Skeletal muscle tissue (tissue), 3 donors: ENCODE measurements at regions not wholly inside any gene's neighbourhood (a gene's known extent, or its start where the extent isn't known, plus 50 kb on each side); places are given as distances from the start of the nearest gene placed in this dataset.

Experiments used
- H3K27ac ChIP-seq: one replicate; pipeline ENCODE4 v1.7.0; 2013; ENCODE audit warnings: mild to moderate bottlenecking, low read depth, low read length, inconsistent platforms
- H3K27me3 ChIP-seq, 3 donors: one replicate each; pipeline ENCODE4 v1.7.0; 2013; ENCODE audit warnings: low read length in 3 of 3; ENCODE audit not compliant: control insufficient read depth in 3 of 3, insufficient read depth in 3 of 3
- H3K36me3 ChIP-seq, 3 donors: one replicate each; pipeline ENCODE4 v1.7.0; 2013; ENCODE audit warnings: low read length in 3 of 3; ENCODE audit not compliant: control insufficient read depth in 3 of 3, insufficient read depth in 3 of 3
- H3K4me1 ChIP-seq, 3 donors: one replicate each; pipeline ENCODE4 v1.7.0; 2013; ENCODE audit warnings: low read length in 3 of 3, mild to moderate bottlenecking in 3 of 3; ENCODE audit not compliant: control insufficient read depth in 3 of 3, insufficient read depth in 3 of 3
- H3K4me3 ChIP-seq, 3 donors: one replicate each; pipeline ENCODE4 v1.7.0; 2013; ENCODE audit warnings: low read length in 3 of 3
- H3K9ac ChIP-seq, 3 donors: one replicate each; pipeline ENCODE4 v1.7.0; 2013; ENCODE audit warnings: low read length in 3 of 3, mild to moderate bottlenecking in 3 of 3, moderate library complexity in 2 of 3, low read depth in 1 of 3
- H3K9me3 ChIP-seq, 3 donors: one replicate each; pipeline ENCODE4 v1.7.0; 2013; ENCODE audit warnings: low read length in 3 of 3; ENCODE audit not compliant: control insufficient read depth in 3 of 3
- donor health status: Osteomylitis.

- Histone ChIP-seq H3K4me1 (no peaks in the 10 kb centered on the region), H3K36me3 (no peaks in the 10 kb centered on the region), H3K27ac (no peak overlapping the region), H3K4me3 (no peak overlapping the region), H3K9ac (no peak overlapping the region), H3K9me3 (no peaks in the 10 kb centered on the region), H3K27me3 (no peaks in the 10 kb centered on the region)
Measured at GRCh38 chr13:67632590-67632989, 402.5 kb upstream of the PCDH9 start.

- H3K27ac ChIP-seq, result no peak overlapping the region
- H3K4me1 ChIP-seq, result no peaks in the 10 kb centered on the region
- no peak overlapping the region for H3K9ac ChIP-seq
- H3K9me3 ChIP-seq, result no peaks in the 10 kb centered on the region
- no peak overlapping the region for H3K4me3 ChIP-seq
- H3K36me3 ChIP-seq, result no peaks in the 10 kb centered on the region
- H3K27me3 ChIP-seq, result no peaks in the 10 kb centered on the region
Measured at GRCh38 chr13:67630640-67631039, 400.5 kb upstream of the PCDH9 start.

- H3K27me3 ChIP-seq, result no peaks in the 10 kb centered on the region
Measured at GRCh38 chr13:67623630-67624029, 393.5 kb upstream of the PCDH9 start.

GRCh38 chr13:67620665-67621064 lies 390.5 kb upstream of the PCDH9 start:
- H3K9me3 ChIP-seq, result no peaks in the 10 kb centered on the region
- no peaks in the 10 kb centered on the region for H3K4me1 ChIP-seq
- H3K27ac ChIP-seq, result no peak overlapping the region
- no peak overlapping the region for H3K4me3 ChIP-seq
- no peaks in the 10 kb centered on the region for H3K36me3 ChIP-seq
- no peaks in the 10 kb centered on the region for H3K27me3 ChIP-seq
- H3K9ac ChIP-seq, result no peak overlapping the region

More at GRCh38 chr13:67623630-67624029, 393.5 kb upstream of the PCDH9 start:
- no peaks in the 10 kb centered on the region for H3K36me3 ChIP-seq
- H3K27ac ChIP-seq, result no peak overlapping the region
- H3K9me3 ChIP-seq, result no peaks in the 10 kb centered on the region
- H3K4me3 ChIP-seq, result no peak overlapping the region
- H3K9ac ChIP-seq, result no peak overlapping the region
- no peaks in the 10 kb centered on the region for H3K4me1 ChIP-seq

- Histone ChIP-seq H3K9ac (no peak overlapping the region), H3K27me3 (no peaks in the 10 kb centered on the region), H3K36me3 (no peaks in the 10 kb centered on the region), H3K4me3 (no peak overlapping the region), H3K27ac (no peak overlapping the region), H3K4me1 (no peaks in the 10 kb centered on the region), H3K9me3 (no peaks in the 10 kb centered on the region)
Measured at GRCh38 chr13:67619995-67620380, 389.9 kb upstream of the PCDH9 start.

- Histone ChIP-seq H3K4me1 (no peaks in the 10 kb centered on the region), H3K27me3 (no peaks in the 10 kb centered on the region), H3K9me3 (no peaks in the 10 kb centered on the region), H3K4me3 (no peak overlapping the region), H3K36me3 (no peaks in the 10 kb centered on the region), H3K27ac (no peak overlapping the region), H3K9ac (no peak overlapping the region)
Measured at GRCh38 chr13:67619351-67619994, 389.3 kb upstream of the PCDH9 start.

GRCh38 chr13:67614579-67614978 lies 384.4 kb upstream of the PCDH9 start:
- no peak overlapping the region for H3K9ac ChIP-seq
- H3K27me3 ChIP-seq, result no peaks in the 10 kb centered on the region
- no peaks in the 10 kb centered on the region for H3K9me3 ChIP-seq
- no peak overlapping the region for H3K27ac ChIP-seq
- no peak overlapping the region for H3K4me3 ChIP-seq
- H3K4me1 ChIP-seq, result no peaks in the 10 kb centered on the region
- H3K36me3 ChIP-seq, result no peaks in the 10 kb centered on the region

GRCh38 chr13:67614013-67614412 lies 383.9 kb upstream of the PCDH9 start:
- Histone ChIP-seq H3K27ac (no peak overlapping the region), H3K4me3 (no peak overlapping the region), H3K36me3 (no peaks in the 10 kb centered on the region), H3K27me3 (no peaks in the 10 kb centered on the region), H3K4me1 (no peaks in the 10 kb centered on the region), H3K9ac (no peak overlapping the region), H3K9me3 (no peaks in the 10 kb centered on the region)

GRCh38 chr13:67588607-67589006 lies 358.5 kb upstream of the PCDH9 start:
- Histone ChIP-seq H3K9me3 (no peaks in the 10 kb centered on the region), H3K9ac (no peak overlapping the region), H3K36me3 (no peaks in the 10 kb centered on the region), H3K4me3 (no peak overlapping the region), H3K27ac (no peak overlapping the region), H3K27me3 (no peaks in the 10 kb centered on the region), H3K4me1 (no peaks in the 10 kb centered on the region)

GRCh38 chr13:67577361-67577760 lies 347.2 kb upstream of the PCDH9 start:
- H3K27me3 ChIP-seq, result no peaks in the 10 kb centered on the region
- H3K4me1 ChIP-seq, result no peaks in the 10 kb centered on the region
- H3K4me3 ChIP-seq, result no peak overlapping the region
- no peak overlapping the region for H3K27ac ChIP-seq
- no peaks in the 10 kb centered on the region for H3K36me3 ChIP-seq
- H3K9ac ChIP-seq, result no peak overlapping the region
- H3K9me3 ChIP-seq, result no peaks in the 10 kb centered on the region
